HG03571 (cell line): ENCODE measurements at regions not wholly inside any gene's neighbourhood (a gene's known extent, or its start where the extent isn't known, plus 50 kb on each side); places are given as distances from the start of the nearest gene placed in this dataset.

Source experiments
- ATAC-seq: cut with Tn5 transposase; IDR thresholded peaks from one replicate; pipeline ENCODE4 v1.9.1; 2021; ENCODE audit not compliant: unreplicated experiment

DNA sequence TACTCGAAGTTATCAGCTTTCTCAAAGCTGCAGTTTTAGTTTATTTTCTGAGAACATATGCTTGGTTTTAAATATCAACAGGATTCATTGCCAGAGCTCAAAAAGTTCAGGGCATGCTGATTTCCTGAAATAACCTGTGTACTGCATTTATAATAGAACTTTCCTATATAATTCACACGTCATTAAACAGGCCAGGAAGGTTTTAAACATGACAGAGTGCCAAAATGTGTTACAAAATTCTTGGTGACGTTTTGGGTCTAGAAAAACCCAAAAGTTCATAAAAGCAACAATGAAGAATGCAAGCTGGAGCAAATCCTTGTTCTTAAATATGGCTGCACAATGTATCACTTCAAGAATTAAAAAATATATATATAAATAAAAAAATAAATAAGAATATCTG is 1139.1 kb downstream of the CDH11 start:
- no peak for ATAC-seq

DNA sequence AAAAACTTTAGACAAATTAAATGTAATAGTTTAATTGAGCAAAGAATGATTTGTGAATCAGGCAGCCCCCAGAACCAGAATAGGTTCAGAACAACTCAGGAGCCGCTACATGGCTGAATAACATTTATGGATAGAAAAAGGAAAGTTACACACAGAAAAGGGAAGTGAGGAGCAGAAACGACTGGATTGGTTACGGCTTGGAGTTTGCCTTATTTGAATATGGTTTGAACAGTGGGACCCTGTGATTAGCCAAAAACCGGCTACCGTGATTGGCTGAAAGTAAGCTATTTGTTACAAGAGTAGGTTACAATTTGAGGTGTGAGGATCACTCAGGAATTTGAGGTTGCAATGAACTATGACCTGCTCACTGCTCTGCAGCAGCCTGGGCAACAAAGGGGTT is 1139.8 kb downstream of the CDH11 start:
- no peak for ATAC-seq

DNA sequence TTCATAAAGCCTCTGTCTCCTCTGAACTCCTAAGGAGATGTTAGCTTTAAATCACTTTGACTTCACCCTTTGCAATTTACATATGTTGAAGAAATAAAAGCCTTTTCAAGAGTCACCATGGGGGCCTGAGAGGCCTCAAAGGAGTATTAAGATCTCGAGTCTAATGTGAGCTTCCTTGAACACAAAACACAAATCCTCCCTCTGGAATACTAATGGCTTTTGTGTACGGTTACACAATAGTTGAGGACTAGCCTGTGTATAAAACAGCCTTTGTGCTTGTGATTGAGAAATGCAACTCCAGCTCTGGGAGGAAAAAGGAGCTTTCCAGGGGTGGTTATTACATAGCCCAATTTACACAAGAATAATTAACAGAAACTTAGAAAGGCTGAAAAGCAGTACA is 1140.2 kb downstream of the CDH11 start:
- no peak for ATAC-seq

DNA sequence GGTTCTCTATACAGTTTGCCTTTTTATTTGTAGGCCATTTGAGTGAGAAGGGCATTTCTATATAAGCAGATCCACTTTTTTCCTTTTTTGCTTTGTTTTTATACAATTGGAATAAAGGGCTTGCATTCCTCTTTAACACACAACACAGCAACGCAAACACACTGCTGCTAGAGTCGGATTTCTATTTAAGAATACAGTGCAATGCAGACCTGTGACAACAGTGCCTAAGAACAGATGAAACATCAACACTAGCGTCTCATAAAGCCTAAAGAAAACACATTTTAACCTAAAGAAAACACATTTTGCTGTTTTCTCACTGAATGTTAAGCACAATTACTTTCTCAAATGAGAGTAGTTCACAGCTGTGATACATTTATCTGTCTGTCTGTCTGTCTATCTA is 1141.1 kb downstream of the CDH11 start:
- no peak for ATAC-seq

DNA sequence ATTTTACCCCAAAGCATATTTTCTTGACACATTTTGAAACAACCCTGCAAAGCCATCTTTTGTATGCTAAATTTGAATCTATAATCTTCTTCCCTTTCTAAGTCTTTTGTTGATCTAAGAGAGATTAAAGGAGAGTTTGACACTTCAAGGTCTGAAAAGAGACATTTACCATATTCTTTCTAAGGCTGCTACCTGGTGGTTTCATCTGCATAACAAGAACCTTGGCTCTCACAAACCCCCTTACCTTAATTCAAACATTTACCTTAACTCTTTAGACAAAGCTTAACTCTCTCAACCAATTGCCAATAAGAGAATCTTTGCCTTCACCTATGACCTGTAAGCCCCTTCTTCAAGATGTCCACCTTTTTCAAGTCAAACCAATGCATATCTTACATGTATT is 1143.6 kb downstream of the CDH11 start:
- ATAC-seq, result no peak

DNA sequence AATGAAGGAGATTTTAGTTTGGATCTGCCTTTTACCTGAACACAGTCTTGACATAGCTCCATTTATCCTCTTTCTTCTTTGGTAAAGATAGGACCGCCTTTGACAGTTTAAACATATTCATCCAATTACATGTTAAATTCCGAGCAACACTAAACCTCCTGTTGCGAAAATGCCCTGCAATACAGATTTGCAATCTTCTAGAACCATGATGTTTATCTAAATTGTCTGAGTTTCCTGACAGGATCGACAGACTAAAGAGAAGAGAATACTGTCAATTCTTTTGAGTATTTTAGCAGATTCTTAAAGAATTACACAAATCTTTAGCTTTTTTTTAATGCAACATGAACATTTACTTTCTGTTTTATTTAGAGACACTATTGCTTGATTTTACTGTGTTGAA is 1145.5 kb downstream of the CDH11 start:
- ATAC-seq, result no peak

DNA sequence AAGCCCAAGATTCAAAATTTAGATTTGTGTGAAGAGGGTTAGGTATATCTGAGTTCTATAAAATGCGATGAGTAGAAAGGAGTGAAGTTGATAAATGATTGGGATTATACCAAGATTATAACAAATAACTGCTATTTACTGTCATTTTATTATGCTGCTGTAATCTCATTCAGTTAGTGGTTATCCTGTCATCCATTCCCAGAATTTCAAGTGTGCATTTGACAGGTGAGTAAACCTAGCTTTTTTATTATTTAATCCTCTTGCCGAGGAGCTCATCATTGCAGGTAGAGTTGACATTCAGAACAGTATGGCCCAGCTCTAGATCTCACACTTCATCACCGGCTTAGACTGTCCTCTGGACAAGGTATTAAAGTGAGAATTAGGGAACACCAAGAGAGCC is 1146.2 kb downstream of the CDH11 start:
- ATAC-seq, result no peak

DNA sequence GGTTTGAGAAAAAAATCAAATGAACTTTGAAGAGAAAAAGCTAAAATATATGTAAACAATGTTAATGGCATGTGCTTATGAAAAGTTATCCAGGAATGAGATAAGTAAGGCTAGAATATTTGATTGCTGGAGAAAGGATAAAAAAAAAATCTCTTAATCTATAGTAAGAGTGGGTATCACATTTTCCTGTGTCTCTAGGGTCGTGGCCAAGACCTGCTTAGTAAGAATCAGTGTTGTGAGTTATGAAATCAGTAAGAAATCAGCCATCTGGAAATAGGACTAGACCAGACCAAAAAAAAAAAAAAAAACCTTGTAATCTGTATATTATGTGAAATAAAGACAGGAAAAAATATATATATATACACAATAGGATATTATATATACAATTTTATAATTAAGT is 1153.9 kb downstream of the CDH11 start:
- no peak for ATAC-seq

DNA sequence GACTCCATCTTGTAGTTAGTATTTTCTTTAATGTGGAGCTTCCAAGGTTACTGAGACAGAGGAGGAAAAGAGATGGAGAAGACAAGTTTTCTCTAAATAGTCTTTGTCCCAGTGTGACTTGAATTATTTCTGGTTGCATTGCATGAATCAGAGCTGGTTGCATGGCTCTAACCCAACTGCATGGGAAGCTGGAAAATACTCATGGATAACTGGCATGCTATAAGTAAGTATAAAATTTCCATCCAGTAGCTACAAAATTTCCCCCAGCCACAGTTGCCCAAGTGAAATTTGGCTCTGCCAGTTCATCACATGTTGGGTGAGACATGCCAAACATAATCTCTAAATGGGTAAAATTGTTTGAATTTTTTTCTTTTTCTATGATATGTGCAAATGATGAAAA is 1161.5 kb downstream of the CDH11 start:
- ATAC-seq, result no peak

DNA sequence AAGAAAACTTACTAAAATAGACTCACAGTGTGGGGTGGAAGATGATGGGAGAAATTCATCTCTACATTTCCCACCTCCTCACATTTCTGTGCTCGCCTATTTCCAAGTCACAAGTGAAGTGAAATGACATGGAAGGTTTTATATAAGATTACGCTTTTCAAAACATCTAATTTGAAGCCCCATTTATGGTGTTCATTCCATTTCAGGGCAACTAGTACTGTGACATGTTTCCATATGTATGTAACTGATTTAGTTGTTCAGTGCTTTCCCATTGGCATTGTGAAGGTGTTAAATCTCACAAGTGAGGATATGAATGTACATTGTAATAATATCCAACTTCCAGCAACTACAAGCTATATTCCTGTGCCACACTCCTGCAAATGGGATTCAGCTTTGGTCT is 1174.8 kb downstream of the CDH11 start:
- no peak for ATAC-seq

DNA sequence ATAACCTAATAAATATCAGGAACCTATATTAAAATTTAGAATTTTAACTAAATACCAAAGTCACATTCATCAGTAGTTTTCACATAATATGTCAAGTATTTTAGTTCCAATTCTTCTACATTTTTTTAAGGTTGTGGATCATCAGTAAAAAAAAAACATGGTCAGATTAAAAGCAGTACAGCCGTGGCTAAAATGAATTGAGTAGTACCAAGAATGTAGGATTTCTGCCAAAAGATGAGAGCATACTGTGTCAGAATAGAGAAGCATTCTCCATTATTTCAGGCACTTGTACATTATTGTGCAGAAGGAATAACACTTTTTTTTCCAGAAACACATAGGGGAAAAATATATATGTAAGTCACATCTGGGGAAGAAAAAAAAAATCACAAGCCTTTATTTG is 1176.1 kb downstream of the CDH11 start:
- no peak for ATAC-seq

DNA sequence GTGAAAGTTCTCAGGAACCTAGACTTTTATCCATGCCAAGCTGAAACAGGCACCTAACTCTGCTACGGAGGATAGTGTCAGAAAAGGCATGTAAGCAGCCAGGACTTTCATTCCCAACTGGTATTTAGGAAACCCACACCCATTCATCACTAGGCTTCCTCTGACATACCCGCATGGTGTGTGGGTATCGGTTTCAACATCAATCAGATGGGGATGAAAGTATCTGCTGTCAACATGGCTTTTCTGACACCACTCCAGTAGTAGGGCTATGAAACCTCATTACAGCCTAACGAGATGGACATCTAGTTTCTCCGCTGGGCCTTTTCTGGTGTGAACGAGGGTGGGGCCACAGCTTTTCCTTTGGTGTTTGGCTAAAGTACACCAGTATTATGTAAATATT is 1178.3 kb downstream of the CDH11 start:
- ATAC-seq, result no peak

DNA sequence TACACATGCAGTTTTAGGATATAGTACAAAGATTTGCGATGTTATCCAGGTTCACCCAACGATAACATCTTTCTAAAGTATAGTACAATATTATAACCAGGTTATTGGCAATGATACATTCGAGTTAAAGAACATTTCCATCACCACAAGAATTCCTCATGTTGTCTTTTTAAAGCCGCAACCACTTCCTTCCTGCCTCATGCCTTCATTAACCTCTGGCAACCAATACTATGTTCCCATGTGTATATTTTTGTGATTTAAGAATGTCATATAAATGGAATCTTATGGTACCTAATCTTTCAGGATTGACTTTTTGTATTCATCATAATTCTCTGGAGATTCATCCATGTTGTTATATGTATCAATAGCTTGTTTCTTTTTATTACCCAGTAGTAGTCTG is 1183.2 kb downstream of the CDH11 start:
- no peak for ATAC-seq

DNA sequence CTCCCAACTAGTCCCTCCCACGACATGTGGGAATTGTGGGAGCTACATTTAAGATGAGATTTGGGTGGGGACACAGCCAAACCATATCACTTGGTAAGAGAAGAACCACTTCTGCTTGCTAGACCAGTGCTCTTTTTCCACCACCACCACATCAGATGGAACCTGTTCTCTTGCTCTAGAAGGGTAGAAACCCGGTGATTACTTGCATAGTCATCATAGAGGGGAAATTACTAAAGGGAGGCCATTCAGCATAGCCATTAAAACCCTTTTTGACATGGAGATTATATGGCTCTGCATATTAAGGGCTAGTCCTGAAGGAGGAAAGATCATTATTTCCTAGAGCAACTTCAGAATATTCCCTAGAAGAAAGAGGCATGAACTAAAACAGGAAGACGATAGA is 1188.0 kb downstream of the CDH11 start:
- ATAC-seq, result no peak

DNA sequence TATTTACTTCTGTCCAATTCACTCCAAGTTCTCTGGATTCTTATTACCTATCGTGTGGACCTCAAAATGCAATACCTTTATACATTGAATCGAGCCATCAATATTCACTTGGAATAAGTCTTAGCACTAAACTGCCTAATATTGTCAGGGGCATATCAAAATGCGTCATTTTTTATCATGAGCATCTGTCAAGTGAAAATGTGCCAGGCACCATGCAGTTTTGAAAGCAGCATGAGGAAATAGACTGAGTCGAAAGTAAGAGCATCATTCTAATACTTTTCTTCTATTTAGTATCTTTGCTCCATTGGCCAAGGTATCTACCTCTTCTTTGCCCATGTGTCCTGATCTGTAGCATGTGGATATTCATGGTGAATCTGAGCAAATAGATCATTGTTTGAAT is 1193.4 kb downstream of the CDH11 start:
- no peak for ATAC-seq

DNA sequence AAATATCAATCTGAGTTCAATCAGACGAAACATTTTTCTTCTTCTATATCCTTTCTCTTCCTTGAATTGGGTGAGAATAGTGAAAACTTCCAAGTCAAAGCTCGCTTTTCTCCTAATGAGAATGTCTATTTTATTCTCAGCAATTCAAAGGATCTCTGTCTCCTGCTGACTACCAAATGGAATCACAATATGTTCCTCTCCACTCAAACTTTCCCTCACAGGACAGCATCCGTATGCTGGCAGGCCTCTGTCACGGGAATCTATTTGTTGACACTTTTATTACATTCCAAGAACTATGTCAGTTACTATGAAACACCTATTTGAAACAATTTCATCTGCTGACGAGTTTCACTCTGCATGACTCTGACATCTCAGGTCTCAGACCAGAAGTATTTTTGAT is 1196.6 kb downstream of the CDH11 start:
- no peak for ATAC-seq

DNA sequence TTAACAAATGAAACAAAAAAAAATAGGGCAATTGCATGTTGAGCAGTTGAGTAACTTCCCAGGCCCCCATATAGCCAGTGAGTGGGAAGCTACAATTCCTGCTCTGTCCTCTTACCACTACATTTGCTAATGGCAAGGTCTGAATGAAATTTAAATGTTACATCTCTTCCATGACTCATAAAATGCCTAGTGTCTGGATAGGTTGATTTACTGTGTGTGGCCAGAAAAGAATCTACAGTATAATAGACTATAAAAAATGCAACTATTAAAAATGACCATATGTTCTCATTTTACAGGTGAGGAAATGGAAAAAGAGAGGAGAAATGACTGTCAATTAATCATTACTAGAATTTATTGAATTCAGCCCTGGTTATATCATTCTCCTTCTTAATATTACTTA is 1199.3 kb downstream of the CDH11 start:
- no peak for ATAC-seq

DNA sequence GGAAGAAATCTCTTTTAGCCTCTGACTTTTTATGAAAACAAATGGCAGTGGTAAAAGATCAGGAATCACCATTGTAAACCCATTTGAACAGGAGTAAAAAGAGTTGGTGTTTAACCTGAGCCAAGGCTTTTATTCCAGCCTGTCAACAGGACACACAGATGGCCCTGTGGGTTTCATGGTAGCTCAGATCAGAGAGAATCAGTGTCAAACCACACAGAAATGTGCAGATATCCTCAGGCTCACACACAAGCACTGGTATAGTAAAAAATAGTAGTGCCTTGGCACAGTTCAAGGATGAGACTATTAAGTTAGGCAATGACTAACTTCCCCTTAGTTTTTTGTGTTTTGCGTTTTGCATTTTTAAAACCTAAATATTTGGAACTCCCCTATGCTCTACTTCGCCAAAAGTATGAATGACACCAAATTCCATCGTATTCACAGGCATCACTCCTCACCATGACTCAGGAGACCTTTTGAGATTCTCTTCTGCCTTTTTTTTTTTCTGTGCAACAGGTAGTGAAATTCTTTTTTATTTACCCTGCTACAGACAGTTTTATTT is 1200.0 kb downstream of the CDH11 start:
- no peak for ATAC-seq

DNA sequence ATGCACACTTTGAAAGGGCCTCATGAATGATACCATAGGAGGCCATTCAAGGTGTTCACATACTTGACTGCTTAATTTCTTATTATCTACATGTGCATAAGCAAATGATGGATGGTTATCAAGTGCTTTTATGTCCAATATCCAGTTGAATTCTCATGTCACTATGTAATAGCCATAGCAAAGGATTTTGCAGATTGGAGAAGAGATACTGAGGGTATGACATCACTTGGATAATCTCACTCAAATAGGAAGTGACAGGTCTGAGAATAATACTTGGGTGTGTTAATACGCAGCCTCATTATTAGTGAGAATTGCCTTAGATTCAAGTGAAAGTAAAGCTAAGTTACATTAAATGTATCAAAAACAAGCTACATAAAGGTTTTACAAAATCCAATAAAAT is 1208.6 kb downstream of the CDH11 start:
- ATAC-seq, result no peak

DNA sequence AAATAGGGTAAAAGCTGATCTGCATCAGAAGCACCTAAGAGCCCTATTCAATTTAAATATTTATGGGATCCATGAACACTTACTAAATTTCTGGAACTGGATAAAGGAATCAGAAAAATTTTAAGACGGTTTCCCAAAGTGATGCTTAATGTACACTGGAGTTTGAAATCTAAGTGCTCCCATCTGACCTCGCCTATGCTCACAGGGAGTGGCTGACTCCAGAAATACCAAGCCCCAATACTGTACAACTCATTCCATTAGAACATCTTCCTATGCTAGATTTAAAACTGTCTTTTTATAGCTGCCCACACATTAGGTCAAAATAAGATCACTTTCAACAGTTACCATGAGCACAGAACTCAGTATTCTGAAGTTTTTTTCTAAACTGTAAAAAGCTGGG is 1214.6 kb downstream of the CDH11 start:
- ATAC-seq, result no peak

DNA sequence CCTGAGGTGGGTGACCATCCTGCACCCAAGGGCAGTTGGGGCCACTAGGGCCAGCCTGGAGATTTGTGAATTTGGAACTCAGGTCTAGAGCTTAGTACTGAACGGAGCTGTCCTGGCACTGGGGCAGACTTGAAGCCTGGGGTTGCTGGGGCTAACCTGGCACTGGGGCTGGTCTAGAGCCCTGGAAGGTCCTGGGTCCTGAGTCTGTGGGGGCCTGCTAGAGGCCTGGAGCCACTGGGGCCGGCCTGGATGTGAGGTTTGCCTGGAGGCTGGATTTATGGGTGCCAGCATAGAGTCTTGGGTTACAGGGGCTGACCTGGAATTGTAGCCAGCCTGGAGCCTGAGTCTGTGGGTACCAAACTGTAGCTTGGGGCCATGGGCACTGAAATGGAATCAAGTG is 1216.9 kb downstream of the CDH11 start:
- no peak for ATAC-seq

DNA sequence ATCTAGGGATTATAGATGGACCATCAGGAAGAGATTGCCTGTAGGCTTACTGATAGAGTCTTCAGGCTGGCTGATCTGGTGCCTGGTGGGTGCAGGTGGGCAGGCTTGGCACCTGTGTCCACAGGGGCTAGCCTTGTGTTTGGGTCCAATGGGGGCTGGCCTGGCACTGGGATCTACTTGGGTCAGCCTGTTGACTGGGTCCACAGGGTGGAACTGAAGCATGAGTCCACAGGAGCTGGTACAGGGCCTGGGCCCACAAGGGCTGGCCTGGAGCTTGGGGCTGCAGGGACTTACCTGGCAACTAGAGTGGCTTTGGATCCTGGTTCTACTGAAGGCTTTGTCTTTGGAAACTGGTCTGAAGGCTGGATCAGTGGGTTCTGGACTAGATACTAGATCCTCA is 1217.7 kb downstream of the CDH11 start:
- no peak for ATAC-seq

DNA sequence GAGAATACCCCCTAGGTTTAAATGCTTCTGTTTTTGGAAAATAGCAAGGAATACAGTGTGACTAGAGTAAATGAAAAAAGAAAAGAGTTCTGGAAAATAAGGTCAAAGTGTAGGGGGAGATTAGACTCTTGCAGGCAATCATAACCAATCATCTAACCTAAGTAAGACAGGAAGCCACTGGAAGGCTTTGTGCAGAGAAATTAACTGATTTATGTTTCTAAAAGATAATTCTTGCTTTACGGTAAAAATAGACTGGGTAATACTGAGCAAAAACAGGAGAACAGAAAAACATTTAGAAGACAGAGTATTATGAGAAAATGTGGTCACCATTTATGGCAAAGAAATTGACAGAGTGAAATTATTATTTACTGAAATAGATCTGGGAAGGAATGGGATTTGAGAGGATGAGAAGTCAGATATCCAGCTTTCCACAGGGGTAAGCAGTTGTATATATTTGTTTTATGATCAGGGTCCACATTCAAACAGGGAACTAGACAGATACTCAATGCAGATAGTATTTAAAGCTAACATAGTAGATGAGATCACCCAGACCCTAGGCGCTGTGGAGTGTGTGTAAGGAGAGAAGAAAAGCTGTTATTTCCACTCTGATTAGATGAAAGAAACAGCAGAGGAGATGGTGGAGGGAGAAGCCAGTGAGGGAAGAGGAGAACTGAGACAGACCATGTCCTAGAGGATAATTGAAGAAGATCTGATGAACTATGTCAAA is 1225.3 kb downstream of the CDH11 start:
- ATAC-seq, result no peak
